GM23338 (cell line): ENCODE measurements at regions not wholly inside any gene's neighbourhood (a gene's known extent, or its start where the extent isn't known, plus 50 kb on each side); places are given as distances from the start of the nearest gene placed in this dataset.

ENCODE experiments used
- CREB1 ChIP-seq: fragments of 250-450 bp; sonication (Bioruptor Pico); IDR thresholded peaks from 2 replicates; pipeline ENCODE4 v1.5.0; 2020; ENCODE audit warnings: low read depth, mild to moderate bottlenecking, moderate library complexity
- EZH2 ChIP-seq: fragments of 200-600 bp; sonication (generic); IDR thresholded peaks from one replicate; pipeline ENCODE4 v1.8.0; 2017; ENCODE audit warnings: antibody characterized with exemption, mild to moderate bottlenecking, low read depth; ENCODE audit not compliant: unreplicated experiment
- EZH2phosphoT487 ChIP-seq: fragments of 200-600 bp; sonication (generic); IDR thresholded peaks from one replicate; pipeline ENCODE4 v1.8.1; 2018; ENCODE audit warnings: antibody characterized with exemption; ENCODE audit not compliant: unreplicated experiment
- NANOG ChIP-seq: IDR thresholded peaks from 2 replicates; pipeline ENCODE4 v1.6.1; 2016; ENCODE audit warnings: antibody characterized with exemption, borderline replicate concordance
- POLR2AphosphoS5 ChIP-seq: IDR thresholded peaks from 2 replicates; pipeline ENCODE4 v1.6.1; 2016; ENCODE audit warnings: antibody characterized with exemption, low read depth
- TF ChIP-seq, protein P1 (sequence below), 2 experiments: fragments of 200-600 bp in 1 of 2; sonication (generic) in 1 of 2; conservative IDR thresholded peaks; 2 replicates each; pipeline versions ENCODE4 v1.5.1 to v1.6.1; 2016 to 2017; ENCODE audit warnings: antibody characterized with exemption in 2 of 2, low read depth in 2 of 2, mild to moderate bottlenecking in 2 of 2, moderate library complexity in 1 of 2

DNA sequence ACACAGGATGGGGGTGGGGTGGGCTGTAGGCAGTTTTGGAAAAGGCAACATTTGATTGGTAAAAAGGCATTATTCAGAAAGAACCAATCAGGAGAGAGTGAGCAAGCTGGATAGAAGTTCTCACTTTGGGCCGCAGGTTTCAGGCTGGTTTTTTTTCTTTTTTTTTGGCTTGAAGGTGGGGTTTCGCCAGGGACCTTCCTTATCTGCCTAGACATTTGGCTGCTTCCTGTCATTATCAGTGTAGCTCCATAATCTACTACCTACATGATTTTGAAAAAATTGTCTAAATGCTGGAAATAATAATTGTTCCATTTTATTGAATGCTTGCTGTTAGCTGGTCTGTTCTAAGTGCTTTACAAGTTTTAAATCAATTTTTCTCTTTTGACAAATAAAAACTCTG is 649.0 kb downstream of the TMTC2 start:
- TF ChIP-seq POLR2AphosphoS5 (no peak), EZH2phosphoT487 (no peak), EZH2 (no peak), CREB1 (CRISPR knock-in tag) (no peak), NANOG (no peak)
- TF ChIP-seq, protein P1, sequence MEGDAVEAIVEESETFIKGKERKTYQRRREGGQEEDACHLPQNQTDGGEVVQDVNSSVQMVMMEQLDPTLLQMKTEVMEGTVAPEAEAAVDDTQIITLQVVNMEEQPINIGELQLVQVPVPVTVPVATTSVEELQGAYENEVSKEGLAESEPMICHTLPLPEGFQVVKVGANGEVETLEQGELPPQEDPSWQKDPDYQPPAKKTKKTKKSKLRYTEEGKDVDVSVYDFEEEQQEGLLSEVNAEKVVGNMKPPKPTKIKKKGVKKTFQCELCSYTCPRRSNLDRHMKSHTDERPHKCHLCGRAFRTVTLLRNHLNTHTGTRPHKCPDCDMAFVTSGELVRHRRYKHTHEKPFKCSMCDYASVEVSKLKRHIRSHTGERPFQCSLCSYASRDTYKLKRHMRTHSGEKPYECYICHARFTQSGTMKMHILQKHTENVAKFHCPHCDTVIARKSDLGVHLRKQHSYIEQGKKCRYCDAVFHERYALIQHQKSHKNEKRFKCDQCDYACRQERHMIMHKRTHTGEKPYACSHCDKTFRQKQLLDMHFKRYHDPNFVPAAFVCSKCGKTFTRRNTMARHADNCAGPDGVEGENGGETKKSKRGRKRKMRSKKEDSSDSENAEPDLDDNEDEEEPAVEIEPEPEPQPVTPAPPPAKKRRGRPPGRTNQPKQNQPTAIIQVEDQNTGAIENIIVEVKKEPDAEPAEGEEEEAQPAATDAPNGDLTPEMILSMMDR (conservative IDR thresholded peaks at IDR 0.05; ENCODE audit: low read depth in 2 of 2), result no peak
